ENCODE measurements at regions not wholly inside any gene's neighbourhood (a gene's known extent, or its start where the extent isn't known, plus 50 kb on each side); places are given as distances from the start of the nearest gene placed in this dataset.

GRCh38 chr22:22981670-22982571 is 88.4 kb upstream of the GNAZ start:
- Histone ChIP-seq H3K36me3 (no peaks in the 10 kb centered on the region), H3K4me1 (no peaks in the 10 kb centered on the region), H3K27ac (no peak overlapping the region), H3K4me3 (no peak overlapping the region), H3K27me3 (peaks cover 0 to under 1% of the 10 kb centered on the region in 2 donors), H3K9me3 (peaks cover 11 to 26% of the 10 kb centered on the region in 2 donors)
- intact Hi-C loops (cut with DNase I; ENCODE audit: low total_unique reads) = no loop called here
- no peak for TF ChIP-seq CTCF (IDR thresholded peaks at IDR 0.05)
- no peak for TF ChIP-seq POLR2AphosphoS5 (IDR thresholded peaks at IDR 0.05)
- no peak for TF ChIP-seq POLR2A (IDR thresholded peaks at IDR 0.05)
- DNase-seq (ENCODE audit: low spot score in 2 of 2) = no peak

- H3K27me3 ChIP-seq = no peaks in the 10 kb centered on the region
- H3K36me3 ChIP-seq = no peaks in the 10 kb centered on the region
- TF ChIP-seq POLR2A (IDR thresholded peaks at IDR 0.05) (no peak), CTCF (IDR thresholded peaks at IDR 0.05) (no peak), POLR2AphosphoS5 (IDR thresholded peaks at IDR 0.05) (no peak)
- no peaks in the 10 kb centered on the region for H3K4me1 ChIP-seq
- intact Hi-C loops (cut with DNase I; ENCODE audit: low total_unique reads) = no loop called here
- no peak overlapping the region for H3K4me3 ChIP-seq
- H3K27ac ChIP-seq = no peak overlapping the region
- peaks cover 11 to 26% of the 10 kb centered on the region in 2 donors for H3K9me3 ChIP-seq
- DNase-seq (ENCODE audit: low spot score in 2 of 2) = no peak
These were observed 87.7 kb upstream of the GNAZ start for GRCh38 chr22:22982616-22983015.

GRCh38 chr22:22983123-22983522 is 87.2 kb upstream of the GNAZ start:
- no peak for DNase-seq (ENCODE audit: low spot score in 2 of 2)
- Histone ChIP-seq H3K4me3 (no peak overlapping the region), H3K36me3 (no peaks in the 10 kb centered on the region), H3K27me3 (no peaks in the 10 kb centered on the region), H3K9me3 (peaks cover 11 to 26% of the 10 kb centered on the region in 2 donors), H3K4me1 (no peaks in the 10 kb centered on the region), H3K27ac (no peak overlapping the region)
- TF ChIP-seq POLR2A (IDR thresholded peaks at IDR 0.05) (no peak), CTCF (IDR thresholded peaks at IDR 0.05) (no peak), POLR2AphosphoS5 (IDR thresholded peaks at IDR 0.05) (no peak)
- intact Hi-C loops (cut with DNase I; ENCODE audit: low total_unique reads) = no loop called here

- no peak for DNase-seq (ENCODE audit: low spot score in 2 of 2)
These were observed 86.5 kb upstream of the GNAZ start for GRCh38 chr22:22983816-22984215.

More at GRCh38 chr22:22983816-22984215, 86.5 kb upstream of the GNAZ start:
- Histone ChIP-seq H3K4me3 (no peak overlapping the region), H3K4me1 (no peaks in the 10 kb centered on the region), H3K27me3 (no peaks in the 10 kb centered on the region), H3K9me3 (peaks cover 9 to 25% of the 10 kb centered on the region in 2 donors), H3K36me3 (no peaks in the 10 kb centered on the region), H3K27ac (no peak overlapping the region)
- intact Hi-C loops (cut with DNase I; ENCODE audit: low total_unique reads) = no loop called here
- TF ChIP-seq POLR2A (IDR thresholded peaks at IDR 0.05) (no peak), CTCF (IDR thresholded peaks at IDR 0.05) (no peak), POLR2AphosphoS5 (IDR thresholded peaks at IDR 0.05) (no peak)

Measured in breast epithelium (tissue), 4 donors.